ENCODE measurements at regions not wholly inside any gene's neighbourhood (a gene's known extent, or its start where the extent isn't known, plus 50 kb on each side); places are given as distances from the start of the nearest gene placed in this dataset.
"Not testable (repeated sequence)": the region's sequence is repeated elsewhere in the genome, so short reads cannot be mapped to it uniquely, and the experiment has no call there.

DNA sequence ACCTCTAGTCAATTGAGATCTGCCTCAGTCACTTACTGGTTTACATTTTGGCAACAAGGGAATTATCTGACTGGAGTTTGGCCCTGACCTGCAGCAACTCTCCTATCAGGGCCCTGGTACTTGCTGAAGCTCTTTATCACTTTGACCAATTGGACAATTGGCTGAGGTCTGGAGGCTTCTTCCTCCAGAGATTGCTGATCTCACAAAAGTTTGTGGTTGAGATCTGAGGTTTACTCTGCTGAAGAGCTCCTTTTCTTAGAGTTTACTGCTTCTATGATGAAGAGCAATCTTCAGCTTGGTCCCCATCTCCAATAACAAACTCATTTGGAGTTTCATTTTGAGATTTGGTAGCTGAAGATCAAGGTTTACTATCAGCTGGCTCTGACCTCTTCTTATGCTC is 276.9 kb upstream of the SGCG start:
- Histone ChIP-seq H3K9me3 (ENCODE audit: insufficient read depth, low read depth, low read length) (peaks cover 4% of the 10 kb centered on the region; the same call in 1 of the 2 replicates), H3K79me2 (ENCODE audit: insufficient read depth, low read length) (no peaks in the 10 kb centered on the region), H4K20me1 (ENCODE audit: insufficient read depth, low read length, poor library complexity, severe bottlenecking) (no peaks in the 10 kb centered on the region), H3K27me3 (ENCODE audit: insufficient read depth, low read length, poor library complexity, severe bottlenecking) (no peaks in the 10 kb centered on the region), H3K9me2 (replicated peaks; ENCODE audit: low read depth, low read length) (no peaks in the 10 kb centered on the region), H3K36me3 (ENCODE audit: insufficient read depth, low read length) (no peaks in the 10 kb centered on the region), H3K4me2 (ENCODE audit: low read depth, low read length, poor library complexity, severe bottlenecking) (no peak overlapping the region), H3K4me3 (ENCODE audit: low read length, poor library complexity, severe bottlenecking) (no peak overlapping the region), H3K4me1 (ENCODE audit: insufficient read depth, low read length, poor library complexity, severe bottlenecking) (peaks cover 5% of the 10 kb centered on the region), H3F3A (ENCODE audit: low read depth) (no peaks in the 10 kb centered on the region), H3K9ac (ENCODE audit: low read depth, low read length, poor library complexity, severe bottlenecking) (no peak overlapping the region), H2AFZ (ENCODE audit: low read length) (no peak overlapping the region)
- TF ChIP-seq EZH2phosphoT487 (IDR thresholded peaks at IDR 0.05; ENCODE audit: borderline replicate concordance): no peak
- TF ChIP-seq, protein P1, sequence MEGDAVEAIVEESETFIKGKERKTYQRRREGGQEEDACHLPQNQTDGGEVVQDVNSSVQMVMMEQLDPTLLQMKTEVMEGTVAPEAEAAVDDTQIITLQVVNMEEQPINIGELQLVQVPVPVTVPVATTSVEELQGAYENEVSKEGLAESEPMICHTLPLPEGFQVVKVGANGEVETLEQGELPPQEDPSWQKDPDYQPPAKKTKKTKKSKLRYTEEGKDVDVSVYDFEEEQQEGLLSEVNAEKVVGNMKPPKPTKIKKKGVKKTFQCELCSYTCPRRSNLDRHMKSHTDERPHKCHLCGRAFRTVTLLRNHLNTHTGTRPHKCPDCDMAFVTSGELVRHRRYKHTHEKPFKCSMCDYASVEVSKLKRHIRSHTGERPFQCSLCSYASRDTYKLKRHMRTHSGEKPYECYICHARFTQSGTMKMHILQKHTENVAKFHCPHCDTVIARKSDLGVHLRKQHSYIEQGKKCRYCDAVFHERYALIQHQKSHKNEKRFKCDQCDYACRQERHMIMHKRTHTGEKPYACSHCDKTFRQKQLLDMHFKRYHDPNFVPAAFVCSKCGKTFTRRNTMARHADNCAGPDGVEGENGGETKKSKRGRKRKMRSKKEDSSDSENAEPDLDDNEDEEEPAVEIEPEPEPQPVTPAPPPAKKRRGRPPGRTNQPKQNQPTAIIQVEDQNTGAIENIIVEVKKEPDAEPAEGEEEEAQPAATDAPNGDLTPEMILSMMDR (conservative IDR thresholded peaks at IDR 0.05; ENCODE audit: low read length): no peak

DNA sequence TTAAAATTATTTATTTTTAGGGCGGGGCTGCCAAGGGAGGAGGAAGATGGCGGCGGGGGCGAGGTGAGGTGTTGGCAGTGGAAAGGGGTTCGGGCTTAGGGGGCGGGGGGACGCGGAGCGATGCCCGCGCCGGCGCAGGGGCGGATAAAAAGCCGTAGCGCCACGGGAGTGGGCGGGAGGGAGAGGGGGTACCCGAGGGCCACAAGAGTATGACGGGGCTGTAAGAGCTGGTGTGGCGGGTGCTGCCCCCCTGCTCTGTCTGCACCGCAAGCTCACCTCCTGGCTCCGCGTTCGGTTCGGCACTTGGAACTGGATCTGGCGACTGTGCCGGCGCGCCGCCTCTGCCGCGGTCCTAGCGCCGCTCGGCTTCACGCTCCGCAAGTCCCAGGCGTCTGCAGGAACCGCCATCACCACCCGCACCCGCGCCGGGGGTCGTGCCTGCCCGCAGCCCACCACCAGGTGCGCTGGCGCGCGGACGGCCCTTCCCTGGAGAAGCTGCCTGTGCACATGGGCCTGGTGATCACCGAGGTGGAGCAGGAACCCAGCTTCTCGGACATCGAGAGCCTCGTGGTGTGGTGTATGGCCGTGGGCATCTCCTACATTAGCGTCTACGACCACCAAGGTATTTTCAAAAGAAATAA is 265.2 kb upstream of the SGCG start:
- Histone ChIP-seq H3K79me2 (ENCODE audit: insufficient read depth, low read length) (no peaks in the 10 kb centered on the region), H4K20me1 (ENCODE audit: insufficient read depth, low read length, poor library complexity, severe bottlenecking) (no peaks in the 10 kb centered on the region), H3K9me2 (replicated peaks; ENCODE audit: low read depth, low read length) (no peaks in the 10 kb centered on the region), H3K4me2 (ENCODE audit: low read depth, low read length, poor library complexity, severe bottlenecking) (peak overlapping the region; percentile 37), H3K4me1 (ENCODE audit: insufficient read depth, low read length, poor library complexity, severe bottlenecking) (no peaks in the 10 kb centered on the region), H3K4me3 (ENCODE audit: low read length, poor library complexity, severe bottlenecking) (peak overlapping the region; percentile 61), H2AFZ (ENCODE audit: low read length) (peak overlapping the region; percentile 55), H3K9ac (ENCODE audit: low read depth, low read length, poor library complexity, severe bottlenecking) (no peak overlapping the region), H3F3A (ENCODE audit: low read depth) (no peaks in the 10 kb centered on the region), H3K9me3 (ENCODE audit: insufficient read depth, low read depth, low read length) (no peaks in the 10 kb centered on the region), H3K36me3 (ENCODE audit: insufficient read depth, low read length) (no peaks in the 10 kb centered on the region), H3K27me3 (ENCODE audit: insufficient read depth, low read length, poor library complexity, severe bottlenecking) (no peaks in the 10 kb centered on the region)
- TF ChIP-seq EZH2phosphoT487 (IDR thresholded peaks at IDR 0.05; ENCODE audit: borderline replicate concordance): no peak
- TF ChIP-seq, protein P1 (conservative IDR thresholded peaks at IDR 0.05; ENCODE audit: low read length): no peak

DNA sequence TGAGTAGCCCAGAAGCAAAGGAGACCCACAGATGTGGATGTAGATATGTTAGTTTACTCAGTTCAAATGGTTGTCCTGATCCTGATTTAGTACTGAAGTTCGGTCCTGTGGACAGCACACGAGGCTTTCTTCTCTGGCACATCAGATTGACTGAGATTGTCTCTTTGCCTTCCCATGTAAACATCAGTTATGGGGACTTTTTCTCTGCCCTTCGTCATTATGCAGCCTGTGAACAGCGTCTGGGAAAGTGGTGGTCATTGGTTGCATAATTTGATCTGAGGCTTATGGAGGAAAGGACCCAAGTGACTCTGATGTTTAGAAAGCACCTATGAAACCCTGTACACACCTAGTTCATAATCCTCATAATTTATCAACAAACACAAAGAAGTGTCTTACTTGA is 264.5 kb upstream of the SGCG start:
- not testable (repeated sequence) for H3K9me2 ChIP-seq (replicated peaks; ENCODE audit: low read depth, low read length); H3K36me3 ChIP-seq (ENCODE audit: insufficient read depth, low read length); H3K9me3 ChIP-seq (ENCODE audit: insufficient read depth, low read depth, low read length); H3F3A ChIP-seq (ENCODE audit: low read depth); H3K4me3 ChIP-seq (ENCODE audit: low read length, poor library complexity, severe bottlenecking); H3K4me1 ChIP-seq (ENCODE audit: insufficient read depth, low read length, poor library complexity, severe bottlenecking); H3K79me2 ChIP-seq (ENCODE audit: insufficient read depth, low read length); H3K9ac ChIP-seq (ENCODE audit: low read depth, low read length, poor library complexity, severe bottlenecking); H4K20me1 ChIP-seq (ENCODE audit: insufficient read depth, low read length, poor library complexity, severe bottlenecking); H3K27me3 ChIP-seq (ENCODE audit: insufficient read depth, low read length, poor library complexity, severe bottlenecking); H2AFZ ChIP-seq (ENCODE audit: low read length); H3K4me2 ChIP-seq (ENCODE audit: low read depth, low read length, poor library complexity, severe bottlenecking)
